GM19025 (cell line): ENCODE measurements at regions not wholly inside any gene's neighbourhood (a gene's known extent, or its start where the extent isn't known, plus 50 kb on each side); places are given as distances from the start of the nearest gene placed in this dataset.

Experiments
- ATAC-seq: cut with Tn5 transposase; IDR thresholded peaks from one replicate; pipeline ENCODE4 v1.9.1; 2021; ENCODE audit warnings: mild to moderate bottlenecking, low read depth, moderate library complexity; ENCODE audit not compliant: unreplicated experiment

GRCh38 chr12:60027266-60027665 lies 431.4 kb downstream of the SLC16A7 start:
- no peak for ATAC-seq

- ATAC-seq, result no peak
These were observed 438.3 kb downstream of the SLC16A7 start for GRCh38 chr12:60034147-60034546.

DNA sequence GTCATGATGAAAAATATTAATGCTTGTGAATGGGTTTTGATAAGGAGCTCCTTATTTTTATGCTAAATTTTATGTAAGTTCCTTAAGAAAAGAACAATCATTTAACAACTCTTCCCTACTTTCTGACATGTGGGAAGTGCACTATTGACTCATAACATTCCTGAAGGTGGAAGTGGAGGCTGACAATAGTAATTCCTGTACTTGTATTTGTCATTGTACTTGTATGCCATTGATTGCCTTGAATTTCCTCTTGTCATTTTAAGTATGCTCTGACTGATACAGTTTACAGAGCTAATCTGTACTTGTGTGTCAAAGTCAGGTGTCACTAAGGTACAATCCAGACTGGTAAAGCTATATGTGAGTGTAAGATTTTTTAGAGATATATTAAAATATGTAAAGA lies 440.0 kb downstream of the SLC16A7 start:
- ATAC-seq, result no peak

DNA sequence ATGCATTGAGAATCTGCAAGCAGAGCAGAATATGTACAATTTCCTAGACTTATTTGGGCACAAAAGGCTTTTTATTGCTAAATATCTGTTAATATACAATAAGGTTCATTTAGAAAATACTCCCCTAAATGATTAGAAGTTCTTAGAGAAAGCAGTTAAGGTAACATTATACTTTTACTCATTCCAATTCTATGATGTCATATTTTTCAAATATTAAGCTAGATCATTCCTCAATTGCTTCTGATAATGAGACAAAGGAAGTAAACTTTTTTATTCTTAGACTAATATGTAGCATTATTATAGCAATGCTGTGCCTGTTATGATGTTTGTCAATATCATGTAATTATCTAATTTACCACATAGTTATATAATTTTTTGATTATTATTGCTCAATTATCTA lies 447.0 kb downstream of the SLC16A7 start:
- ATAC-seq, result no peak

- no peak for ATAC-seq
These were observed 447.4 kb downstream of the SLC16A7 start for GRCh38 chr12:60043236-60043635.

GRCh38 chr12:60052483-60052882 lies 456.7 kb downstream of the SLC16A7 start:
- no peak for ATAC-seq

GRCh38 chr12:60059180-60059579 lies 463.4 kb downstream of the SLC16A7 start:
- ATAC-seq, result no peak

DNA sequence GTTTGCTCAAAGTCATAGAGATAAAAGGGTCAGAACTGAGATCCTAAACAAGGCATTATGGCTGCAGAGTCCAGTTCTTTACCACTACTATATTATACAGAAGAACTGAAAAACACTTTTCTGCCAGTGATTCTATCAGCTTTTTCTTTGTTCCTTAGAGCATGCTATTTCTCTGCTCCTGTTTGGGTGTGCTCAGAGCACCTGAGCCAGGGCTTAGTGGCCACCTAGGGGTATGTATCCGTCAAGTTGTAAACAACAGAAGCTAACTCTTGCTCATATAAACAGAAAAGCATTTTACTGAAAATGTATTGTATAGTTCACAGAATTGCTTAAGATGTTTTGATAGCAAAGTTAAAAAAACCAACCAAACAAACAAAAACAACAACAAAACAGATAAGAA lies 470.8 kb downstream of the SLC16A7 start:
- ATAC-seq, result no peak

DNA sequence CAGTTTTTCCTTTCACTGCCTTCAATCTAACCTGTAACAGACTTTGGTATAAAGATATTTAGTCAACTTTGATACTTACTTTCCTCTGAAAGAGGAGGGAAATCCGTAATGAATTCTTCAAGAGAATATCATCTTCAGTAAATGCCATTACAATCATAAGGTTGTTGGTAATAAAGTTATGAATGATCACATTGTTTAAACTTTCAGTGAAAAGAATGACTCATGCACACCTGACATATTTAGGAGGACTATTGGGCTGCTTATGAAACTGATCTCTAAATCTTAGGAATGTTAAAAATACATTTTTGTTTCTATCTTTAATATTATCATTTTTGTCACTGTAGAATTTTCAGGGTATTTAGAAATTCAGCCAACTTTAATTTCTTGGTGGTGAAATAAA lies 474.7 kb downstream of the SLC16A7 start:
- ATAC-seq, result no peak

DNA sequence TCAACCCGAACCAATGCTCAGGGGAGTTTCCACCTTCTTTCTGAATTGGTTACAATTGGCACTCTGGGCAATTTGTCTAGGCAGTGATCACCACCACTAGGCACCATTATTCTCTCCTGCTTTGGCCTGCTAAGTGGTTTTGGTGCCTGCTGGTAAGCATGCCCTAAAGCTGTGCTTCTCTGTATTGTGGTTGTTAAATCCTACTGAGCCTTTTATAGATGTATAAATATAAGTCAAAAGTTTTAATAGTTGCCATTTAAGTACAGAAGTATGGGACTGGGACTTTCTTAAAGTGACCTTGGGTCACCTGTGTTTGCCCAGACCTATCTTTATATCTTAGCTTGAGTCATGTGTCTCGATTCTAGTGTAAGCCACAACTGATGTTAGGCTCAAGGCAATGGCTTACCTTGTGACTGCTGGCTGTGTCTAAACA lies 475.9 kb downstream of the SLC16A7 start:
- no peak for ATAC-seq

GRCh38 chr12:60072911-60073310 lies 477.1 kb downstream of the SLC16A7 start:
- ATAC-seq, result no peak

- ATAC-seq, result no peak
These were observed 479.3 kb downstream of the SLC16A7 start for GRCh38 chr12:60075091-60075490.

DNA sequence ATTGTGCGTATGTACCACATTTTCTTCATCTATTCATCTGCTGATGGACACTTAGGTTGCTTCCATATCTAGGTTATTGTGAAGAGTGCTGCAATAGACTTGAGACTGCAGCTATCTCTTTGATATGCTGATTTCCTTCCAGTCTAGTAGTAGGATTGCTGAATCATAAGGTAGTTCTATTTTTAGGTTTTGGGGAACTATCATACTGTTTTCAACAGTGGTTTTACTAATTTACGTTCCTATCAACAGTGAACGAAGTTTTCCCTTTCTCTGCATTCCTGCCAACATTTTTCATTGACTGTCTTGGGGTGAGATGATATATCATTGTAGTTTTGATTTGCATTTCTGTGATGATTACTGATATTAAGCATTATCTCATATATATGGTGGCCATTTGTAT lies 482.2 kb downstream of the SLC16A7 start:
- no peak for ATAC-seq

GRCh38 chr12:60093428-60093827 lies 497.6 kb downstream of the SLC16A7 start:
- ATAC-seq, result no peak

DNA sequence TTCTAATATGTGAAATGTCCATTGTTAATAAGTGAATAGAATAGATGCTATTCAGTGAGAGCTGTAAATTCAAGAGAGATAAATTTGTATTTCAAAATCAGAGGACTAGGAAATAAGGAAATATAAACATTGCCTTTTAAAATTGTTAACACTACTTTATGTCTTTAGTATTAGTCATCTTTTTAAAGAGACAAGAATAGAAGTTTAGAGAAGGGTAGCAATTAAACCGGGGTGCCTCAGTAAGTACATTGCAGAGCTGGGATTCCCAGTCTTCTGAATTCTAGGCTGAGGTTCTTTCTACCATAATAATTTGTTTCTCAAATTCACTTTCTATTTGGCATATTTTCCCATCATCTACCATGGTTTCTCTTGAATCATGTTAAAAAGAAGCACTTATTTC lies 498.6 kb downstream of the SLC16A7 start:
- no peak for ATAC-seq

GRCh38 chr12:60096727-60097126 lies 500.9 kb downstream of the SLC16A7 start:
- ATAC-seq, result no peak

DNA sequence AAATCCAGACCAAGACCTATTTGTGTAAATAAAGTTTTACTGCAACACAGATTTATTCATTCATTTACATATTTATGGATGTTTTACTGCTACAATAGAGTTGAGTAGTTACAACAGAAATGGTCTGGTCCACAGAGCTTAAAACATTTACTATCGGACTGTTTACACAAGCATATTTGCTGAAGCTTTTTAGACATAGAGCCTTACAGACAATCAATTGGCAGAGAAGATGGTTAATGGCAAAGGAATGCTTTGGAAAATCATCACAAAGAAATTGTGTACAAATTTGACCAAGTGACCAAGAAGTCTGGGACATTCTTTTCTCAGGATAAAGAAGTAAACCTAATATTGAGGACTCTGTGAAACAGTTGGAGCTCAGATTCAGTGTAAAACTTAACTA lies 504.3 kb downstream of the SLC16A7 start:
- ATAC-seq, result no peak

DNA sequence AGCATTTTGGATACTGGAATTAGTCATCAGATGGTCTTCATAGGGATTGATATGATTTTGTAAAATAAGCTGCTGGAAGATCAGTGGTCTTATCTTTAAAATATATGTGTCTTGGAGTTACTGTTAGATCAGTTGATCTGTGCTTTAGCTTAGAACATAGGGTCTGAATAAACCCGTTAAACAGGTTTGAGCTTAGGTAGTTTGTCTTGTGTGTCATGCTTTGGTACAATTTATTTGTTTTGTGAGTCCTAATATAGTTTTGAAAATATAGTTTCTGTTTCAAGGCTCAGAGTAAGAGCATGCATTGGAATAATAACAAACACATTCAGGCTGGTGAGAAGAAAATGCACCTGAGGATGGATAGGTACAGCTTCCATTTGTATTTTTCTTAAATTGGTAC lies 505.0 kb downstream of the SLC16A7 start:
- ATAC-seq, result no peak

- no peak for ATAC-seq
These were observed 505.9 kb downstream of the SLC16A7 start for GRCh38 chr12:60101715-60102114.

GRCh38 chr12:60106214-60106613 lies 510.4 kb downstream of the SLC16A7 start:
- ATAC-seq, result no peak

- no peak for ATAC-seq
These were observed 512.2 kb downstream of the SLC16A7 start for GRCh38 chr12:60107992-60108391.

DNA sequence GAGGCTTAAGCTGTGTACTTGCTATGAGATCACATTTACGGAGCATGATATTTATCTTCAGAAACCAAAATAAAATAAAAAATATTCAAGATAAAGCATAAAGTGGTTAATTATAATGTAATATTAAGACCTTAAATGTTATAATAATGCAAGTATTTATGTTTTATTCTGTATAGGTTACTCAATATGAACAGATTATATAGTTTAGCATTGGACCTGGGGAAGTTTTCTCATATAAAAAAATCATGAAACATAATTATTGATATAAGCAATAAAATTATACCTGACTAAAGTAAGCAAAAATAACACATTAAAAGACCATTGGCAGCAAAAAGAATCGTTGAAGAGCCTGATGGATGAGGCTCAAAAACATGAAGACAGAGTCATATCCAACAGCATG lies 516.2 kb downstream of the SLC16A7 start:
- ATAC-seq, result no peak

GRCh38 chr12:60112763-60113162 lies 516.9 kb downstream of the SLC16A7 start:
- ATAC-seq, result no peak
